ENCODE measurements at regions not wholly inside any gene's neighbourhood (a gene's known extent, or its start where the extent isn't known, plus 50 kb on each side); places are given as distances from the start of the nearest gene placed in this dataset.

DNA sequence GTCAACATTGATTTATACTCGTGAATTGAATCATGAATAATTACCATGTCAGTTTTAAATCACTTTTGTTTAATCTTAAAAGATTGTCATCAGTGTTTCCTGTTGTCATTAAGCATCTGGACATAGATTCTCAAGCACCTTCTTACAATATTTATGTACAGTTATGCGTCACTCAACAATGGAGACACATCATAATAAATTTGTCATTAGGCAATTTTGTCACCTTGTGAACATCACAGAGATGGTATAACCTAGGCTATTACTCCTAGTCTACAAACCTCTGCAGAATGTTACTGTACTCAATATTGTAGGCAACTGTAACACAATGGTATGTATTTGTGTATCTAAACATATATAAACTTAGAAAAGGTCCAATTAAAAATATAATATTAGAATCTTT lies 2130.9 kb upstream of the PCDH20 start:
- TF ChIP-seq ISL1 (CRISPR knock-in tag; IDR thresholded peaks at IDR 0.05): no peak
- TF ChIP-seq BACH2 (CRISPR knock-in tag; IDR thresholded peaks at IDR 0.05; ENCODE audit: borderline replicate concordance): no peak
- TF ChIP-seq, protein P1, sequence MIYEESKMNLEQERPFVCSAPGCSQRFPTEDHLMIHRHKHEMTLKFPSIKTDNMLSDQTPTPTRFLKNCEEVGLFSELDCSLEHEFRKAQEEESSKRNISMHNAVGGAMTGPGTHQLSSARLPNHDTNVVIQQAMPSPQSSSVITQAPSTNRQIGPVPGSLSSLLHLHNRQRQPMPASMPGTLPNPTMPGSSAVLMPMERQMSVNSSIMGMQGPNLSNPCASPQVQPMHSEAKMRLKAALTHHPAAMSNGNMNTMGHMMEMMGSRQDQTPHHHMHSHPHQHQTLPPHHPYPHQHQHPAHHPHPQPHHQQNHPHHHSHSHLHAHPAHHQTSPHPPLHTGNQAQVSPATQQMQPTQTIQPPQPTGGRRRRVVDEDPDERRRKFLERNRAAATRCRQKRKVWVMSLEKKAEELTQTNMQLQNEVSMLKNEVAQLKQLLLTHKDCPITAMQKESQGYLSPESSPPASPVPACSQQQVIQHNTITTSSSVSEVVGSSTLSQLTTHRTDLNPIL (CRISPR knock-in tag; IDR thresholded peaks at IDR 0.05; ENCODE audit: low read depth): no peak
- no peak for TF ChIP-seq ZNF8 (CRISPR knock-in tag; IDR thresholded peaks at IDR 0.05)
- no peak for TF ChIP-seq GLIS3 (CRISPR knock-in tag; IDR thresholded peaks at IDR 0.05)
- TF ChIP-seq, protein P2, sequence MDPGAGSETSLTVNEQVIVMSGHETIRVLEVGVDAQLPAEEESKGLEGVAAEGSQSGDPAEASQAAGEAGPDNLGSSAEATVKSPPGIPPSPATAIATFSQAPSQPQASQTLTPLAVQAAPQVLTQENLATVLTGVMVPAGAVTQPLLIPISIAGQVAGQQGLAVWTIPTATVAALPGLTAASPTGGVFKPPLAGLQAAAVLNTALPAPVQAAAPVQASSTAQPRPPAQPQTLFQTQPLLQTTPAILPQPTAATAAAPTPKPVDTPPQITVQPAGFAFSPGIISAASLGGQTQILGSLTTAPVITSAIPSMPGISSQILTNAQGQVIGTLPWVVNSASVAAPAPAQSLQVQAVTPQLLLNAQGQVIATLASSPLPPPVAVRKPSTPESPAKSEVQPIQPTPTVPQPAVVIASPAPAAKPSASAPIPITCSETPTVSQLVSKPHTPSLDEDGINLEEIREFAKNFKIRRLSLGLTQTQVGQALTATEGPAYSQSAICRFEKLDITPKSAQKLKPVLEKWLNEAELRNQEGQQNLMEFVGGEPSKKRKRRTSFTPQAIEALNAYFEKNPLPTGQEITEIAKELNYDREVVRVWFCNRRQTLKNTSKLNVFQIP (CRISPR knock-in tag; IDR thresholded peaks at IDR 0.05; ENCODE audit: borderline replicate concordance, low read depth): no peak
- no peak for ATAC-seq

DNA sequence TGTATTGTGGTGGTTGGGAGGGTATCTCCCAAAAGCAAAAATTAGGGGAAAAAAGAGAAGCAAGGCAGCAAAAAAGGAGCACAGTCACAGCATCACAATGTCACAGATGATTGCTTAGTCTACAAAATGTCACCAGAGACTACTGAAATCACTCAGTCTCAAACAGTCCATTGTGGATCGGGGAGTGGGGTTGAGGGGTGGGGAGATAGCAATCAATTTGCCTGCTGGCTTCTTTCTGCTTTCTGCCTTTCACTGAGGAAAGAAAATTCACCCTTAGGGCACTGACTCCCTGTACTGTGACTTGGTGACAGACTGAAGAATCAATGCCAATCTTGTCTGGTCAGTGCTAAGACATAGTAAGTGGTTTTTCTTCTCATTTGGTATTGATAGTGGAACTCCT lies 2127.1 kb upstream of the PCDH20 start:
- TF ChIP-seq PPARA (CRISPR knock-in tag; IDR thresholded peaks at IDR 0.05; ENCODE audit: borderline replicate concordance) (no peak), RARB (CRISPR knock-in tag; IDR thresholded peaks at IDR 0.05) (no peak), BACH2 (CRISPR knock-in tag; IDR thresholded peaks at IDR 0.05; ENCODE audit: borderline replicate concordance) (no peak), ZC3H10 (CRISPR knock-in tag; IDR thresholded peaks at IDR 0.05) (no peak), CSDC2 (CRISPR knock-in tag; IDR thresholded peaks at IDR 0.05) (no peak), TCF4 (CRISPR knock-in tag; IDR thresholded peaks at IDR 0.05; ENCODE audit: borderline replicate concordance) (no peak), ESRRG (CRISPR knock-in tag; IDR thresholded peaks at IDR 0.05) (no peak), TOX (CRISPR knock-in tag; IDR thresholded peaks at IDR 0.05; ENCODE audit: borderline replicate concordance) (no peak), ZFP3 (CRISPR knock-in tag; IDR thresholded peaks at IDR 0.05) (no peak), ZNF8 (CRISPR knock-in tag; IDR thresholded peaks at IDR 0.05) (no peak), ZNF565 (CRISPR knock-in tag; conservative IDR thresholded peaks at IDR 0.05; ENCODE audit: low read depth) (no peak)
- TF ChIP-seq, protein P3, sequence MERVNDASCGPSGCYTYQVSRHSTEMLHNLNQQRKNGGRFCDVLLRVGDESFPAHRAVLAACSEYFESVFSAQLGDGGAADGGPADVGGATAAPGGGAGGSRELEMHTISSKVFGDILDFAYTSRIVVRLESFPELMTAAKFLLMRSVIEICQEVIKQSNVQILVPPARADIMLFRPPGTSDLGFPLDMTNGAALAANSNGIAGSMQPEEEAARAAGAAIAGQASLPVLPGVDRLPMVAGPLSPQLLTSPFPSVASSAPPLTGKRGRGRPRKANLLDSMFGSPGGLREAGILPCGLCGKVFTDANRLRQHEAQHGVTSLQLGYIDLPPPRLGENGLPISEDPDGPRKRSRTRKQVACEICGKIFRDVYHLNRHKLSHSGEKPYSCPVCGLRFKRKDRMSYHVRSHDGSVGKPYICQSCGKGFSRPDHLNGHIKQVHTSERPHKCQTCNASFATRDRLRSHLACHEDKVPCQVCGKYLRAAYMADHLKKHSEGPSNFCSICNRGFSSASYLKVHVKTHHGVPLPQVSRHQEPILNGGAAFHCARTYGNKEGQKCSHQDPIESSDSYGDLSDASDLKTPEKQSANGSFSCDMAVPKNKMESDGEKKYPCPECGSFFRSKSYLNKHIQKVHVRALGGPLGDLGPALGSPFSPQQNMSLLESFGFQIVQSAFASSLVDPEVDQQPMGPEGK (CRISPR knock-in tag; IDR thresholded peaks at IDR 0.05; ENCODE audit: borderline replicate concordance): no peak
- TF ChIP-seq, protein P2 (CRISPR knock-in tag; IDR thresholded peaks at IDR 0.05; ENCODE audit: borderline replicate concordance, low read depth): no peak
- no peak for ATAC-seq

GRCh38 chr13:63541336-63541735 lies 2125.7 kb upstream of the PCDH20 start:
- no peak for ATAC-seq
- TF ChIP-seq ZFP3 (CRISPR knock-in tag; IDR thresholded peaks at IDR 0.05): no peak

GRCh38 chr13:63540061-63540460 lies 2124.4 kb upstream of the PCDH20 start:
- ATAC-seq: no peak
- TF ChIP-seq, protein P3 (CRISPR knock-in tag; IDR thresholded peaks at IDR 0.05; ENCODE audit: borderline replicate concordance): no peak
- no peak for TF ChIP-seq ZNF565 (CRISPR knock-in tag; conservative IDR thresholded peaks at IDR 0.05; ENCODE audit: low read depth)
- TF ChIP-seq, protein P1 (CRISPR knock-in tag; IDR thresholded peaks at IDR 0.05; ENCODE audit: low read depth): no peak
- TF ChIP-seq CSRNP3 (CRISPR knock-in tag; IDR thresholded peaks at IDR 0.05): no peak
- no peak for TF ChIP-seq ISL1 (CRISPR knock-in tag; IDR thresholded peaks at IDR 0.05)
